ENCODE measurements at regions not wholly inside any gene's neighbourhood (a gene's known extent, or its start where the extent isn't known, plus 50 kb on each side); places are given as distances from the start of the nearest gene placed in this dataset.

DNA sequence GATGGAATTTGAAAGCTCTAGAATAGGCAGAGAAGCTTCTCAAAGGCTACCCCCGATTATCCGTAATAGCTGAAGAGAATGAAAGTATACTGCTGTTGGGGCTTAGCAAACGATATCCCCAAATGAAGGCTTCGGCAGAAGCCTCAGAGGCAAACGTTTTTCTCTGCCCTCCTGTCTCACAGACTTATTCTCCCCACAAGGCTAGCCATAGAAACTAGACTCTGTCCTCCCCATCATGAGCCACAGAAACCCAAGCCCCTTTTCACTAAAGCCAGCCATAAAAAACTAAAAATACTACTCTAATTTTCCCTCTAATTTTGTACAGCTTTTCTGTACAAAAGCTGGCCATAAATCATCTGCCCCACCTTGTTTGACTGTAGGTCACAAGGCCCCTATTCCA lies 413.4 kb upstream of the CFAP20DC start:
- in situ Hi-C loops (cut with MboI; ENCODE audit: low pct_unique_long_range_greater_than_20kb, low sequenced_read_pairs, unreplicated experiment), result no loop called here
- DNase-seq (ENCODE audit: low spot score), result no peak
- TF ChIP-seq, protein P1, sequence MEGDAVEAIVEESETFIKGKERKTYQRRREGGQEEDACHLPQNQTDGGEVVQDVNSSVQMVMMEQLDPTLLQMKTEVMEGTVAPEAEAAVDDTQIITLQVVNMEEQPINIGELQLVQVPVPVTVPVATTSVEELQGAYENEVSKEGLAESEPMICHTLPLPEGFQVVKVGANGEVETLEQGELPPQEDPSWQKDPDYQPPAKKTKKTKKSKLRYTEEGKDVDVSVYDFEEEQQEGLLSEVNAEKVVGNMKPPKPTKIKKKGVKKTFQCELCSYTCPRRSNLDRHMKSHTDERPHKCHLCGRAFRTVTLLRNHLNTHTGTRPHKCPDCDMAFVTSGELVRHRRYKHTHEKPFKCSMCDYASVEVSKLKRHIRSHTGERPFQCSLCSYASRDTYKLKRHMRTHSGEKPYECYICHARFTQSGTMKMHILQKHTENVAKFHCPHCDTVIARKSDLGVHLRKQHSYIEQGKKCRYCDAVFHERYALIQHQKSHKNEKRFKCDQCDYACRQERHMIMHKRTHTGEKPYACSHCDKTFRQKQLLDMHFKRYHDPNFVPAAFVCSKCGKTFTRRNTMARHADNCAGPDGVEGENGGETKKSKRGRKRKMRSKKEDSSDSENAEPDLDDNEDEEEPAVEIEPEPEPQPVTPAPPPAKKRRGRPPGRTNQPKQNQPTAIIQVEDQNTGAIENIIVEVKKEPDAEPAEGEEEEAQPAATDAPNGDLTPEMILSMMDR (IDR thresholded peaks at IDR 0.05; ENCODE audit: extremely low read depth, insufficient read depth, missing control alignments), result no peak

DNA sequence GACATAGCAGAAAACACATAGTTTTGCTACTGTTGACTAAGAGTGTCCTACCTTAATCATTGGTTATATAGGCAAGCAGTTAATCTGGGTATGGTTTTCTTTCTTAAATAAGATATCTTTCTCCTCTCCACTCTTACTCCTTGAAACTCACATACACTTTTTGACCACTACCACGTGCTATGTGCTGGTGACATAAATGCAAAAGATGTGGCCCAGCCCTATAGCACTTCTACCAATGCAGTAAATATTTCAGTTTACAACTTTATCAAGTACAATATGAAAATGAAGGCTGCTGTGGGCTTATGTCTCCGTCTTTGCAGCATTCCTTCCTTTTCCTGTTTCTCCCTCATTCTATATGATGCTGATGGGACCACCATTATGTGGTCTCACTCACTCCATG lies 410.2 kb upstream of the CFAP20DC start:
- TF ChIP-seq, protein P1 (IDR thresholded peaks at IDR 0.05; ENCODE audit: extremely low read depth, insufficient read depth, missing control alignments), result no peak
- in situ Hi-C loops (cut with MboI; ENCODE audit: low pct_unique_long_range_greater_than_20kb, low sequenced_read_pairs, unreplicated experiment), result no loop called here
- no peak for DNase-seq (ENCODE audit: low spot score)

DNA sequence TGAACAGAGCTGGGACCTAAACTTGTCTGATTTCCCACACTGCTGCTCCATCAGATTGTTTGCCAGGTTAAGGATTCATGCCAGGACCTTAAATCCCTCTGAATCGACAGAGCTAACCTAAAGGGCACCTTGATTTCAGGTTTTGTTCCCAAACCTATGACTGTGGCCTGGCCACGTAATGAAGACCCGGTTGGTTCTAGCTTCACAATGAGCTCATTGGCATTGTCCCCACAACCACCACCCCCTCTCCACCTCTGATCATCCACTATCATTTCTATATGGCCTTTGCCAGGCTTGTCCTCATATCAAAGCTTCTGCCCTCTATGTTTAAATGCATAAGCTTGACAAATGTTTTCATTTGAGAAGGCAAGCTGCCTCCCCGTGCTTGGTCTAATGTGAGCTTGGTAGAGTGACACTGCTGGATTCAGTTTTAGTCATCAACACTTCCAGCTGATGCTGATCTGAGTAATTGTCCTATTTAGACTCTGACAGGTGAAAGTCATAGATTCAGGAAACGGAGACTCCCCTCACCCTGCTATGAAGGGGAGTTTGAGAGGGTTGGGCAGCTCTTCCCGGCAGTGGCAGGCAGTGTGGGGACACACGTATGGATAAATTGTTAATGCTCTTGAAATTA lies 407.1 kb upstream of the CFAP20DC start:
- in situ Hi-C loops (cut with MboI; ENCODE audit: low pct_unique_long_range_greater_than_20kb, low sequenced_read_pairs, unreplicated experiment), result no loop called here
- TF ChIP-seq, protein P1 (IDR thresholded peaks at IDR 0.05; ENCODE audit: extremely low read depth, insufficient read depth, missing control alignments), result no peak
- DNase-seq (ENCODE audit: low spot score), result peak; percentile 30

DNA sequence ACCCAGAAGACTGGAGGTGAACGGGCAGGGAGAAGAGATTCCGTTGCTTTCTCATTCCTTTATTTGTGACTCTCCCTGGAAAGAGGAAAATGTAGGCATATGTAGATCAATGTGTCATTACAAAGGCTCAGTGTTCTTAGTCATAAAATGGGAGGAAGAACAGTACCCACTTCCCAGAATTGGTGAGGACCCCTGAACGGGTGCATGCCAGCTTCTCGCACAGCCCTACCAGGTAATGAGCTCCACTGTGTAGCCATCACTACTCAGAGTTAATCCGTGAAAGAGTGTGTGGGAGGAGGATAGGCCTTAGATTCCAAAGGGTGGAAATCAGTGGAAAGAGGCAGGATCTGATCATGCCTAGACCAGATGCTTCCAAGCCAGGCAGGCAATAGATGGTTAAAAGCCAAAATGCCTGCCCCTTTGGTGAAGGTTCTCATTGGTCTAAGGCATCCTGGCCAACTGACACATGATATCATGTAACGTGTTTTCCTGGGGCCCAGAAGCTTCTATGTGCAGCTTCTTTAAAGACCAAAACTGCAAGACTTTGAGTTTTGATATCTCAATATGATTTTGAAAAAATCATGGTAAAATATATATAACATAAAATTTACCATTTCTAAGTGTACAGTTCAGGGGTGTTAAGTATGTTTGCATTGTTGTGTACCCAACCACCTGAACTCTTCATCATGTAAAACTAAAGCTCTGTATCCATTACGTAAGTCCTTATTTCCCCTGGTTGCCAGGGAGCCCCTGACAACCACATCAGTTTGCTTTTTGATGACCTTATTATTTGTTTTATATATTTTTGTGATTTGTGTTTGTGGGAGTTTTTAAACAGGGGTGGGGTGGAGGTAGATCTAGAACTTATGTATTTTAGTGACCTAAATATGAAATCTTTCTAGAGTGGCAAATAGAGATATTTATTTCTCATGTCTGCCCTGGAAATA lies 402.2 kb upstream of the CFAP20DC start:
- no peak for DNase-seq (ENCODE audit: low spot score)
- in situ Hi-C loops (cut with MboI; ENCODE audit: low pct_unique_long_range_greater_than_20kb, low sequenced_read_pairs, unreplicated experiment), result no loop called here

DNA sequence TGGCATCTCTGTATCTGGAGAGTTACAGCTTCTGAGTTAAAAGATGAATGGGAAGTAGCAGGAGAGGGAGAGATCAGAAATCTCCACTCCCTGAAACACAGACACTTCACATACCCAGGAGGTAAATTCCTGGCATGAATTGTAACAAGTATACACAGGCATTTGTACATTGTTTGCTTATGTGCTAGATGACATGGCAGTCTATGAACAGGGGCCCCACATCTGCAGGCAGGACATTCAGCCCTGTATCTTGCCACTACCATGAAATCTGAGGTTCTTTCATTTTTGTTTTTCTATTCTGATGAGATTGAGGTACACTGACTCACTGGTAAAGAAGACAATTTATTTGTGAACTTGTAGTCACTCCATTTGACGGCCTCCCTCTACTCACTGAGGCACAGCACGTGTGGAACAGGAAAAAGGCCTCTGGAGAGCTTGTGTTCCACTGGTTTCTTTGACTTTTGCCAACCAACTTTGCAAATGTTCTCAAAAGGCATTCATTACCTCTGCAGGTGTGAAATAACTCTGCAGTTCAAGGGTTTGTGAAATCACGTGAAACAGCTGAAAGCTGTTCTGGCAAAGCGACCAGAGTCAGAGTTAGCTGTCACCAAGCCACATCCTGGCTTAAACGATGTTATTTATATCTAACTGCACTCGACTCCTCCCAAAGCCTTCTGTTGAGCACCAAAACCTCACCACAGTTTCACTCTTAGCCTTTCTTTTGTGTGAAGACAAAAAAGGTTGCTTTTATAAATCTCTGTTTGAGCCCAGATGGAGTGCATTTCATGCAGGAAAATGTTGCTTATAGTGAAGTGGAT lies 401.3 kb upstream of the CFAP20DC start:
- TF ChIP-seq, protein P1 (IDR thresholded peaks at IDR 0.05; ENCODE audit: extremely low read depth, insufficient read depth, missing control alignments), result no peak
- peak; percentile 46 for DNase-seq (ENCODE audit: low spot score)
- in situ Hi-C loops (cut with MboI; ENCODE audit: low pct_unique_long_range_greater_than_20kb, low sequenced_read_pairs, unreplicated experiment), result no loop called here

More for the DNA sequence above, 402.2 kb upstream of the CFAP20DC start:
- TF ChIP-seq, protein P1 (IDR thresholded peaks at IDR 0.05; ENCODE audit: extremely low read depth, insufficient read depth, missing control alignments), result no peak

DNA sequence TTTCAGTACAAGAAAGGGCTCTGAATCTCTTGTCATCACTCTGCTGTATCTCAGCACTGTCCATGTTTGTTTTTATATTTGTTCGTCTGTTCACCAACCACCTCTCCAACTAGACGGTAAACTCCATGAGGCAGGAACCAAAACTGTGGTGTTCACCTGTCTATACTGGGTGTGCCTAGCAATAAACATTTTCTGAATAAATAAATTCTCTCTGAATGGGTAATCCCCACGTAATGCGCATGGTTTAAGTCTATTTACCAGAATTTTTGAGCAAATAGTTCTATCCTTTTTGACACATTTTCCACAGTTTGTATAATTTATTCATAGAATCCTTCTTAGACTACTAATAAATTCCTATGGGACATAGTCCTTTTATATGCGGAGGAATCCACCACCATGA lies 400.6 kb upstream of the CFAP20DC start:
- TF ChIP-seq, protein P1 (IDR thresholded peaks at IDR 0.05; ENCODE audit: extremely low read depth, insufficient read depth, missing control alignments), result no peak
- DNase-seq (ENCODE audit: low spot score), result no peak
- in situ Hi-C loops (cut with MboI; ENCODE audit: low pct_unique_long_range_greater_than_20kb, low sequenced_read_pairs, unreplicated experiment), result no loop called here

All from GM13977 (cell line).